OCI-LY1 (cell line): ENCODE measurements at regions not wholly inside any gene's neighbourhood (a gene's known extent, or its start where the extent isn't known, plus 50 kb on each side); places are given as distances from the start of the nearest gene placed in this dataset.

ENCODE experiments used
- H2AFZ ChIP-seq: fragments of 200-600 bp; sonication (generic), shearing (Covaris generic); 2 replicates; pipeline ENCODE4 v1.6.0; 2014; ENCODE audit warnings: antibody characterized with exemption, mild to moderate bottlenecking, low read length
- H3F3A ChIP-seq: fragments of 200-600 bp; sonication (generic), shearing (Covaris generic); 2 replicates; pipeline ENCODE4 v1.6.0; 2014; ENCODE audit warnings: mild to moderate bottlenecking, antibody characterized with exemption, low read length, moderate library complexity; ENCODE audit not compliant: insufficient read depth
- H3K27ac ChIP-seq: fragments of 200-600 bp; sonication (generic); 2 replicates; pipeline ENCODE4 v1.5.1; 2014; ENCODE audit warnings: low read length, mixed run types, mild to moderate bottlenecking, low read depth; ENCODE audit not compliant: poor library complexity, severe bottlenecking
- H3K27me3 ChIP-seq: fragments of 200-600 bp; sonication (generic); 2 replicates; pipeline ENCODE4 v1.6.0; 2014; ENCODE audit warnings: antibody characterized with exemption, mild to moderate bottlenecking, low read length, moderate library complexity; ENCODE audit not compliant: insufficient read depth
- H3K36me3 ChIP-seq: fragments of 200-600 bp; sonication (generic); 2 replicates; pipeline ENCODE4 v1.6.1; 2014; ENCODE audit warnings: mild to moderate bottlenecking, antibody characterized with exemption, low read length, moderate library complexity, mixed read lengths; ENCODE audit not compliant: insufficient read depth
- H3K4me1 ChIP-seq: fragments of 200-600 bp; sonication (generic); 2 replicates; pipeline ENCODE4 v1.5.1; 2014; ENCODE audit warnings: mild to moderate bottlenecking, low read length, moderate library complexity; ENCODE audit not compliant: insufficient read depth, severe bottlenecking
- H3K4me2 ChIP-seq: fragments of 200-600 bp; sonication (generic), shearing (Covaris generic); 2 replicates; pipeline ENCODE4 v1.6.1; 2014; ENCODE audit warnings: low read length
- H3K4me3 ChIP-seq: fragments of 200-600 bp; sonication (generic); 2 replicates; pipeline ENCODE4 v1.5.1; 2014; ENCODE audit warnings: low read length, low read depth, mild to moderate bottlenecking, mixed read lengths; ENCODE audit not compliant: poor library complexity, severe bottlenecking
- H3K79me2 ChIP-seq: fragments of 200-600 bp; shearing (Covaris generic); 2 replicates; pipeline ENCODE4 v1.6.1; 2016; ENCODE audit warnings: mixed run types, low read length, mixed read lengths; ENCODE audit not compliant: insufficient read depth
- H3K9ac ChIP-seq: fragments of 200-600 bp; sonication (generic), shearing (Covaris generic); 2 replicates; pipeline ENCODE4 v1.6.1; 2014; ENCODE audit warnings: mild to moderate bottlenecking, low read length, mixed read lengths
- H3K9me2 ChIP-seq: fragments of 200-600 bp; sonication (generic), shearing (Covaris generic); 2 replicates; pipeline ENCODE4 v1.6.1; 2014; ENCODE audit warnings: low read depth, mild to moderate bottlenecking, low read length, mixed read lengths
- H3K9me3 ChIP-seq: fragments of 200-600 bp; shearing (Covaris generic); 2 replicates; pipeline ENCODE4 v1.6.1; 2014; ENCODE audit warnings: low read length, mixed read lengths
- H4K20me1 ChIP-seq: fragments of 200-600 bp; sonication (generic), shearing (Covaris generic); 2 replicates; pipeline ENCODE4 v1.6.0; 2016; ENCODE audit warnings: mild to moderate bottlenecking, low read length; ENCODE audit not compliant: insufficient read depth
- CTCF ChIP-seq: fragments of 200-600 bp; sonication (generic), shearing (Covaris generic); IDR thresholded peaks from 2 replicates; pipeline ENCODE4 v1.5.1; 2017; ENCODE audit warnings: mild to moderate bottlenecking, antibody characterized with exemption, low read length, moderate library complexity, mixed read lengths
- EZH2 ChIP-seq: fragments of 200-600 bp; sonication (generic), shearing (Covaris generic); IDR thresholded peaks from 2 replicates; pipeline ENCODE4 v1.8.0; 2017; ENCODE audit warnings: borderline replicate concordance, mixed run types, mild to moderate bottlenecking, antibody characterized with exemption, low read length, moderate library complexity, mixed read lengths

- no peaks in the 10 kb centered on the region for H3F3A ChIP-seq
- no peaks in the 10 kb centered on the region for H3K9me3 ChIP-seq
- no peak overlapping the region for H3K9ac ChIP-seq
- no peaks in the 10 kb centered on the region for H3K79me2 ChIP-seq
- H3K4me1 ChIP-seq, result no peaks in the 10 kb centered on the region
- H3K9me2 ChIP-seq, result no peaks in the 10 kb centered on the region
- no peaks in the 10 kb centered on the region for H3K27me3 ChIP-seq
- no peak overlapping the region for H3K4me3 ChIP-seq
- no peak overlapping the region for H2AFZ ChIP-seq
- H3K4me2 ChIP-seq, result no peak overlapping the region
- TF ChIP-seq CTCF (no peak), EZH2 (no peak)
- no peaks in the 10 kb centered on the region for H4K20me1 ChIP-seq
- no peaks in the 10 kb centered on the region for H3K36me3 ChIP-seq
- no peak overlapping the region for H3K27ac ChIP-seq
Measured at GRCh38 chr5:42361315-42361688, 61.9 kb upstream of the GHR start.

GRCh38 chr5:42366051-42366450, 57.2 kb upstream of the GHR start:
- no peak overlapping the region for H3K4me2 ChIP-seq
- TF ChIP-seq EZH2, result no peak
- TF ChIP-seq CTCF, result no peak
- no peaks in the 10 kb centered on the region for H3K9me3 ChIP-seq
- no peaks in the 10 kb centered on the region for H3K79me2 ChIP-seq
- H4K20me1 ChIP-seq, result no peaks in the 10 kb centered on the region
- no peak overlapping the region for H3K4me3 ChIP-seq
- no peaks in the 10 kb centered on the region for H3F3A ChIP-seq
- no peaks in the 10 kb centered on the region for H3K36me3 ChIP-seq
- H3K27ac ChIP-seq, result no peak overlapping the region
- no peaks in the 10 kb centered on the region for H3K27me3 ChIP-seq
- no peak overlapping the region for H3K9ac ChIP-seq
- H3K9me2 ChIP-seq, result no peaks in the 10 kb centered on the region
- H2AFZ ChIP-seq, result no peak overlapping the region
- no peaks in the 10 kb centered on the region for H3K4me1 ChIP-seq
